Mesendoderm (in vitro differentiated cells): ENCODE measurements at regions not wholly inside any gene's neighbourhood (a gene's known extent, or its start where the extent isn't known, plus 50 kb on each side); places are given as distances from the start of the nearest gene placed in this dataset.
A peak's percentile ranks its signal among the peaks of the same experiment; 100 is the strongest.

Source experiments
- DNase-seq: peaks from one replicate; pipeline ENCODE4 v3.0.0; 2013
- H2AK5ac ChIP-seq: 2 replicates; pipeline ENCODE4 v1.6.1; 2013; ENCODE audit warnings: low read length, inconsistent platforms
- H2BK120ac ChIP-seq: 2 replicates; pipeline ENCODE4 v1.6.1; 2013; ENCODE audit warnings: low read depth, mild to moderate bottlenecking, low read length, moderate library complexity, mixed read lengths
- H2BK15ac ChIP-seq: replicated peaks from 2 replicates; pipeline ENCODE4 v1.6.1; 2013; ENCODE audit warnings: low read depth, mild to moderate bottlenecking, moderate library complexity
- H2BK5ac ChIP-seq: 2 replicates; pipeline ENCODE4 v1.6.1; 2013; ENCODE audit warnings: low read length, inconsistent platforms
- H3K18ac ChIP-seq: 2 replicates; pipeline ENCODE4 v1.6.1; 2013; ENCODE audit warnings: mild to moderate bottlenecking, low read length, mixed read lengths
- H3K23ac ChIP-seq: one replicate; pipeline ENCODE4 v1.6.1; 2013; ENCODE audit warnings: low read length
- H3K27ac ChIP-seq: 2 replicates; pipeline ENCODE4 v1.5.1; 2013; ENCODE audit warnings: low read depth, mild to moderate bottlenecking, inconsistent platforms, low read length, moderate library complexity
- H3K27me3 ChIP-seq: 2 replicates; pipeline ENCODE4 v1.6.1; 2013; ENCODE audit warnings: low read length, control low read depth, mild to moderate bottlenecking, inconsistent platforms; ENCODE audit not compliant: insufficient read depth, poor library complexity
- H3K36me3 ChIP-seq: 2 replicates; pipeline ENCODE4 v1.6.1; 2013; ENCODE audit warnings: low read length, inconsistent platforms; ENCODE audit not compliant: control insufficient read depth, insufficient read depth
- H3K4ac ChIP-seq: one replicate; pipeline ENCODE4 v1.6.1; 2013; ENCODE audit warnings: low read depth, mild to moderate bottlenecking, low read length, moderate library complexity
- H3K4me1 ChIP-seq: 2 replicates; pipeline ENCODE4 v1.6.1; 2013; ENCODE audit warnings: low read depth, low read length, inconsistent platforms; ENCODE audit not compliant: control insufficient read depth
- H3K4me2 ChIP-seq: 2 replicates; pipeline ENCODE4 v1.6.1; 2013; ENCODE audit warnings: low read length
- H3K4me3 ChIP-seq: 2 replicates; pipeline ENCODE4 v1.5.1; 2013; ENCODE audit warnings: mild to moderate bottlenecking, low read length
- H3K56ac ChIP-seq: one replicate; pipeline ENCODE4 v1.6.1; 2013; ENCODE audit warnings: low read length
- H3K79me1 ChIP-seq: 2 replicates; pipeline ENCODE4 v1.6.1; 2013; ENCODE audit warnings: low read length, inconsistent platforms
- H3K79me2 ChIP-seq: 2 replicates; pipeline ENCODE4 v1.6.1; 2013; ENCODE audit warnings: mild to moderate bottlenecking, low read length; ENCODE audit not compliant: control insufficient read depth, insufficient read depth
- H3K9ac ChIP-seq: 2 replicates; pipeline ENCODE4 v1.6.1; 2013; ENCODE audit warnings: low read length, inconsistent platforms
- H4K5ac ChIP-seq: one replicate; pipeline ENCODE4 v1.6.1; 2013; ENCODE audit warnings: low read length
- H4K8ac ChIP-seq: one replicate; pipeline ENCODE4 v1.6.1; 2013; ENCODE audit warnings: low read depth, mild to moderate bottlenecking, control low read depth, low read length, moderate library complexity
- WGBS: extraction: QIAGEN DNeasy Blood & Tissue Kit; methylation state at CpG from one replicate; pipeline ENCODE4 v1.1.7; 2013; ENCODE audit warnings: low lambda C conversion rate, missing lambda C conversion rate; ENCODE audit not compliant: insufficient coverage; ENCODE audit errors: extremely low coverage; 5-methylcytosine and 5-hydroxymethylcytosine counted together

- no peak overlapping the region for H3K27ac ChIP-seq
- H2BK5ac ChIP-seq = no peak overlapping the region
- no peak overlapping the region for H3K4ac ChIP-seq
- no peak overlapping the region for H2BK15ac ChIP-seq
- WGBS = no CpG with 5 or more reads among the region's 3 CpGs
- H2BK120ac ChIP-seq = no peak overlapping the region
- H4K5ac ChIP-seq = no peak overlapping the region
- H3K4me3 ChIP-seq = no peak overlapping the region
- no peaks in the 10 kb centered on the region for H3K36me3 ChIP-seq
- no peaks in the 10 kb centered on the region for H3K79me2 ChIP-seq
- H3K4me1 ChIP-seq = no peaks in the 10 kb centered on the region
- no peak overlapping the region for H2AK5ac ChIP-seq
- H3K9ac ChIP-seq = no peak overlapping the region
- H3K79me1 ChIP-seq = no peaks in the 10 kb centered on the region
- no peak overlapping the region for H3K4me2 ChIP-seq
- H3K56ac ChIP-seq = no peak overlapping the region
- no peak overlapping the region for H3K23ac ChIP-seq
- no peak overlapping the region for H3K18ac ChIP-seq
- H4K8ac ChIP-seq = no peak overlapping the region
- no peak for DNase-seq
- no peaks in the 10 kb centered on the region for H3K27me3 ChIP-seq
Observed at GRCh38 chr5:145667742-145668141, 167.4 kb downstream of the PRELID2 start.

GRCh38 chr5:145666591-145666990 lies 168.6 kb downstream of the PRELID2 start:
- Histone ChIP-seq H3K4me3 (no peak overlapping the region), H3K4ac (no peak overlapping the region), H3K9ac (no peak overlapping the region), H3K79me1 (no peaks in the 10 kb centered on the region), H4K8ac (no peak overlapping the region), H3K27ac (no peak overlapping the region), H3K23ac (no peak overlapping the region), H3K36me3 (no peaks in the 10 kb centered on the region), H2AK5ac (no peak overlapping the region), H3K79me2 (no peaks in the 10 kb centered on the region), H2BK120ac (no peak overlapping the region), H2BK5ac (no peak overlapping the region), H3K18ac (no peak overlapping the region), H4K5ac (no peak overlapping the region), H3K4me2 (no peak overlapping the region), H3K4me1 (no peaks in the 10 kb centered on the region), H3K27me3 (no peaks in the 10 kb centered on the region), H3K56ac (no peak overlapping the region), H2BK15ac (no peak overlapping the region)
- WGBS = no CpG with 5 or more reads among the region's 3 CpGs
- no peak for DNase-seq

DNA sequence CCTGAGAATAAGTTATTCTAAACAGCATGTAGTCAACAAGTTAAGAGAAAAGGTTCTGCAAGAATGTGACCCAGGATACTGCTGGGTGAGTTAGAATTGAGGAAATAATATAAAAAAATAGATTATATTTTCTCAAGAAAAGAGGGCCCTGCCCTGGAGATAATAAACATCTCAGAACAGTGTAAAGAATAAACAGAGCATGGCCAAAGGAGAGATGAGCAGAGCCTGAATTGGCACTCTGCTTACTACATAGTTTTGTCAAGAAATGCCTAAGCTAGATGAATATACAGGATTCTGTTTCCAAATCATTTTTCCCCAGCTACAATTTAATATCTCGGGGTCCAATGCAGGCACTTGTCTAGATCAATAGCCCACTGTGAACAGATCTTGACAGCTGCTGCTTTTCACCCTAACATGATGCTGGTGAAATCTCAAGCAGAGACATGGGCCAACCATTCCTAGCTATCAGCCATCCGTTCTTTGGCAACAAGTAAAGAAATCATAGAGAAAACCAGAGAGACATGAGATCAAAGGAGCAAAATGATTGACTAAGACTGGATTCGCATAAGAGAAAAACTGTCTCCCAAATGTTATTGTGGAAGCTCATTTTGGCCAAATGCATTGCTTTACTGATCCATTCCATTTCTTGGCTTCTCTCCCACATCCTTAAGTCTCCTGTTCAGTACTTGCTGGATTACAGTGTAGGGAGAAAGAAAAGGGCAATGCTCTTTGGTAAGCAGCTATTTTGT lies 173.2 kb downstream of the PRELID2 start:
- Histone ChIP-seq H3K27ac (no peak overlapping the region), H3K4me3 (no peak overlapping the region), H2BK5ac (no peak overlapping the region), H2BK15ac (no peak overlapping the region), H3K56ac (no peak overlapping the region), H3K36me3 (no peaks in the 10 kb centered on the region), H4K8ac (no peak overlapping the region), H3K79me2 (no peaks in the 10 kb centered on the region), H3K27me3 (no peaks in the 10 kb centered on the region), H3K23ac (no peak overlapping the region), H3K79me1 (no peaks in the 10 kb centered on the region), H3K4ac (no peak overlapping the region), H3K4me1 (no peaks in the 10 kb centered on the region), H3K18ac (no peak overlapping the region), H3K9ac (no peak overlapping the region), H2AK5ac (no peak overlapping the region), H2BK120ac (no peak overlapping the region), H3K4me2 (no peak overlapping the region), H4K5ac (no peak overlapping the region)
- DNase-seq = no peak
- WGBS = no CpG with 5 or more reads among the region's 3 CpGs

DNA sequence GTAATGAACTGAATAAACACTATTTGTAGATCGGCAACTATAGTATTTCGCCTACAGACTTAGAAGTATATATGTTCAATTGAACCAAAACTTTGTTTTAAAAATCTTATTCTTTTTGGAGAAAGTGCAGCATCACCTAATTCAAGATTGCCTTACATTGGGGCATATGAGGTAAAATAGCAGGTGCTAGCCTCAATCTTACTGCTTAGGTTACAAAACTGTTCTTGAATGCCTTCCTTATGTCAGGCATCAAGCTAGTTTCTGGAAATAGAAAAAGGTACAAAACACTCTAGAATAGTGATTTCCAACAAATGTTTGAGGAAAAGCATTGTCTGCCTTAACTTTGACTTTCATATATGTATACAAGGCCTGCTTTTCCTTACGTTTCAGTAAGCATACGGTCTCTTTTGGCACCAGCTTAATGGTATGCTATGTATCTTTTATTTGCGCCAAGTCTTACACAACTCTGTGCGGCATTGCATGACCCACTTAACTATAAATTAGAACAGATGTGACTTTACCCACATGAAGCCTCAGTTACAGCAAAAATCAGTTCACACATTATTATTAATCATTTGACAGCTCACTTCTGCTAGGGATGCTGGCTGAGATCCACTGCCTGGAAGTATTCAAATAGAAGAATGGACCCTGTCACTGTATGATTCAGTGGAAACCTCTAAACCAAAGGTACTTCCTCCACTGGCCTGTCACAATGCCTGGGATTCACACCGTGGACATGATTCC lies 174.1 kb downstream of the PRELID2 start:
- Histone ChIP-seq H3K4me2 (no peak overlapping the region), H3K4ac (no peak overlapping the region), H3K36me3 (no peaks in the 10 kb centered on the region), H3K23ac (no peak overlapping the region), H3K56ac (no peak overlapping the region), H3K18ac (no peak overlapping the region), H4K5ac (no peak overlapping the region), H2AK5ac (no peak overlapping the region), H2BK120ac (no peak overlapping the region), H4K8ac (no peak overlapping the region), H3K79me2 (no peaks in the 10 kb centered on the region), H2BK5ac (no peak overlapping the region), H3K27me3 (no peaks in the 10 kb centered on the region), H3K4me1 (no peaks in the 10 kb centered on the region), H3K4me3 (no peak overlapping the region), H2BK15ac (no peak overlapping the region), H3K79me1 (no peaks in the 10 kb centered on the region), H3K27ac (no peak overlapping the region), H3K9ac (no peak overlapping the region)
- no CpG with 5 or more reads among the region's 7 CpGs for WGBS
- DNase-seq = no peak

- no peak overlapping the region for H3K23ac ChIP-seq
- peak; percentile 26 for DNase-seq
- H2BK15ac ChIP-seq = no peak overlapping the region
- H3K4ac ChIP-seq = no peak overlapping the region
- no peaks in the 10 kb centered on the region for H3K79me1 ChIP-seq
- no peaks in the 10 kb centered on the region for H3K36me3 ChIP-seq
- H2BK5ac ChIP-seq = no peak overlapping the region
- H3K9ac ChIP-seq = no peak overlapping the region
- no peaks in the 10 kb centered on the region for H3K27me3 ChIP-seq
- WGBS = no CpG with 5 or more reads among the region's 3 CpGs
- H2AK5ac ChIP-seq = no peak overlapping the region
- H4K5ac ChIP-seq = no peak overlapping the region
- no peak overlapping the region for H3K27ac ChIP-seq
- H3K56ac ChIP-seq = no peak overlapping the region
- no peak overlapping the region for H2BK120ac ChIP-seq
- H3K79me2 ChIP-seq = no peaks in the 10 kb centered on the region
- H4K8ac ChIP-seq = no peak overlapping the region
- no peaks in the 10 kb centered on the region for H3K4me1 ChIP-seq
- no peak overlapping the region for H3K4me3 ChIP-seq
- no peak overlapping the region for H3K4me2 ChIP-seq
- H3K18ac ChIP-seq = no peak overlapping the region
Observed at GRCh38 chr5:145658435-145658834, 176.7 kb downstream of the PRELID2 start.
